DMS53 treated with DMSO at 0.1 percent for 48 hours (cell line): ENCODE measurements at regions not wholly inside any gene's neighbourhood (a gene's known extent, or its start where the extent isn't known, plus 50 kb on each side); places are given as distances from the start of the nearest gene placed in this dataset.
"Not testable (repeated sequence)": the region's sequence is repeated elsewhere in the genome, so short reads cannot be mapped to it uniquely, and the experiment has no call there.

Source experiments
- DNase-seq: peaks from one replicate; lab custom pipeline; 2025; ENCODE audit not compliant: unreplicated experiment; lab: John Stamatoyannopoulos, UW

- no peak for DNase-seq
These were observed 913.5 kb downstream of the TDRD15 start for GRCh38 chr2:22037274-22037673.

- no peak for DNase-seq
These were observed 920.0 kb downstream of the TDRD15 start for GRCh38 chr2:22043784-22044183.

- no peak for DNase-seq
These were observed 932.2 kb downstream of the TDRD15 start for GRCh38 chr2:22055784-22056620.

- DNase-seq: no peak
These were observed 932.9 kb downstream of the TDRD15 start for GRCh38 chr2:22056621-22057132.

GRCh38 chr2:22062679-22063078, 938.9 kb downstream of the TDRD15 start:
- DNase-seq: no peak

- DNase-seq: no peak
These were observed 952.7 kb downstream of the TDRD15 start for GRCh38 chr2:22076454-22076853.

GRCh38 chr2:22078701-22079100, 954.9 kb downstream of the TDRD15 start:
- DNase-seq: no peak

GRCh38 chr2:22079583-22079982, 955.8 kb downstream of the TDRD15 start:
- no peak for DNase-seq

GRCh38 chr2:22086726-22087125, 963.0 kb downstream of the TDRD15 start:
- no peak for DNase-seq

GRCh38 chr2:22103617-22104016, 979.8 kb downstream of the TDRD15 start:
- DNase-seq: not testable (repeated sequence)

- no peak for DNase-seq
These were observed 986.5 kb downstream of the TDRD15 start for GRCh38 chr2:22110244-22110651.

- no peak for DNase-seq
These were observed 1000.2 kb downstream of the TDRD15 start for GRCh38 chr2:22124003-22124402.

- no peak for DNase-seq
These were observed 1002.3 kb downstream of the TDRD15 start for GRCh38 chr2:22126106-22126505.

- DNase-seq: no peak
These were observed 1003.2 kb downstream of the TDRD15 start for GRCh38 chr2:22126978-22127377.

GRCh38 chr2:22134421-22134820, 1010.7 kb downstream of the TDRD15 start:
- no peak for DNase-seq

GRCh38 chr2:22136446-22136845, 1012.7 kb downstream of the TDRD15 start:
- DNase-seq: no peak

GRCh38 chr2:22143840-22144239, 1020.1 kb downstream of the TDRD15 start:
- DNase-seq: no peak

- DNase-seq: no peak
These were observed 1030.3 kb downstream of the TDRD15 start for GRCh38 chr2:22153931-22154613.

GRCh38 chr2:22156661-22157060, 1032.9 kb downstream of the TDRD15 start:
- not testable (repeated sequence) for DNase-seq

- no peak for DNase-seq
These were observed 1043.5 kb downstream of the TDRD15 start for GRCh38 chr2:22167256-22167655.

GRCh38 chr2:22175003-22175402, 1051.2 kb downstream of the TDRD15 start:
- DNase-seq: no peak

GRCh38 chr2:22185251-22185650, 1061.5 kb downstream of the TDRD15 start:
- DNase-seq: no peak
